Stomach smooth muscle (tissue), 2 donors: ENCODE measurements at regions not wholly inside any gene's neighbourhood (a gene's known extent, or its start where the extent isn't known, plus 50 kb on each side); places are given as distances from the start of the nearest gene placed in this dataset.
"Not testable (repeated sequence)": the region's sequence is repeated elsewhere in the genome, so short reads cannot be mapped to it uniquely, and the experiment has no call there.

ENCODE experiments used
- H3K27ac ChIP-seq: one replicate; pipeline ENCODE4 v1.7.0; 2013; ENCODE audit warnings: mild to moderate bottlenecking, low read length, inconsistent platforms
- H3K27me3 ChIP-seq, 2 donors: one replicate each; pipeline ENCODE4 v1.7.0; 2013; ENCODE audit warnings: low read length in 2 of 2; ENCODE audit not compliant: insufficient read depth in 2 of 2, control insufficient read depth in 1 of 2
- H3K36me3 ChIP-seq, 2 donors: one replicate each; pipeline ENCODE4 v1.7.0; 2013; ENCODE audit warnings: low read length in 2 of 2; ENCODE audit not compliant: control insufficient read depth in 2 of 2, insufficient read depth in 2 of 2
- H3K4me1 ChIP-seq: one replicate; pipeline ENCODE4 v1.7.0; 2013; ENCODE audit warnings: low read length; ENCODE audit not compliant: control insufficient read depth, insufficient read depth
- H3K4me3 ChIP-seq, 2 donors: one replicate each; pipeline ENCODE4 v1.7.0; 2013; ENCODE audit warnings: low read length in 2 of 2
- H3K9ac ChIP-seq, 2 donors: one replicate each; pipeline ENCODE4 v1.7.0; 2013; ENCODE audit warnings: low read length in 2 of 2, mild to moderate bottlenecking in 1 of 2
- H3K9me3 ChIP-seq, 2 donors: one replicate each; pipeline ENCODE4 v1.7.0; 2013; ENCODE audit warnings: low read length in 2 of 2; ENCODE audit not compliant: control insufficient read depth in 2 of 2
- donor health status: healthy.
- donor health status: Pancreatic carcinoma.

DNA sequence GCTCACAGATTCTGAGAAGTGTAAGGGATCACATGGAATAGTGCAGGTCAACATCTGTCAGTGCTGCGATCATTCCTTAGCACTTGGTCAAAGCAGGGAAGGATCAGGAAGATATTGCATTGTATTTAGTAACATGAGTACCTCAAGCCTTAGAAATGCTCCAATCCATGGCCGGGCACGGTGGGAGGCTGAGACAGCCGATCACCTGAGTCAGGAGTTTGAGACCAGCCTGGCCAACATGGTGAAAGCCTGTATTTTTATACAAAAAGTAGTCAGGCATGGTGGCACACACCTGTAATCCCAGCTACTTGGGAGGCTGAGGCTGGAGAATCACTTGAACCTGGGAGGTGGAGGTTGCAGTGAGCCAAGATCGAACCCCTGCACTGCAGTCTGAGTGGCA lies 112.5 kb downstream of the CRYBB2 start:
- not testable (repeated sequence) for H3K9ac ChIP-seq, H3K27ac ChIP-seq, H3K4me1 ChIP-seq, H3K27me3 ChIP-seq, H3K36me3 ChIP-seq, H3K4me3 ChIP-seq
- peaks cover 0 to 21% of the 10 kb centered on the region in 2 donors for H3K9me3 ChIP-seq

DNA sequence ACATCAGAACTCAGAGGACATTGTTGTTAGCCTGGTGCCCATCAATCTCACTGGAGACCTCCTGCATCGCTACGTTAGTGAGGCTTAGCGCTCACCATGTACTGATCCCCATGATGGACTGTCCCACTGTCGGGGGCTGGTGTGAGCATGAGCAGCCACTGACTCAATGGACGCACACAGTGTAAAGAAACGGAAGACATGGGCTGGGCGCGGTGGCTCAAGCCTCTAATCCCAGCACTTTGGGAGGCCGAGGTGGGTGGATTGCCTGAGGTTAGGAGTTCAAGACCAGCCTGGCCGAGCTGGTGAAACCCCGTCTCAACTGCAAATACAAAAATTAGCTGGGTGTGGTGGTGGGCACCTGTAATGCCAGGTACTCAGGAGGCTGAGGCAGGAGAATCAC lies 112.9 kb downstream of the CRYBB2 start:
- Histone ChIP-seq H3K4me3 (no peak overlapping the region), H3K4me1 (no peaks in the 10 kb centered on the region)

DNA sequence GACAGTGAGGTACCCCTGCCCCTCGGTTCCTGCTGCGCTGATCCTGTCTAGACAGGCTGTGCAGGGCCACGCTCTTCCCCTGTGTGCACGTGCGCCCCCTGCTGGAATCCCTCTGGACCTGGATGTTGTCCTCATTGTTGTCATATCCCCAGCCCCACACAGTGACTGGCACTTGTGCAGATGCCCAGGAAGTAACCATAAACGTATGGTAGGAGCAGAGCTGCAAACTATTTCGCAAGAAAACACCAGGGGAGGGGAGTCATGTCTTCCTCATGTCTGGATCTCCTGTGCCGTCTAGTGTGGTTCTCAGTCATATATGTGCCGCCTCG lies 114.7 kb downstream of the CRYBB2 start:
- H3K36me3 ChIP-seq, result no peaks in the 10 kb centered on the region
- no peak overlapping the region for H3K27ac ChIP-seq

More for the DNA sequence above, 112.9 kb downstream of the CRYBB2 start:
- H3K27me3 ChIP-seq, result no peaks in the 10 kb centered on the region
- H3K27ac ChIP-seq, result no peak overlapping the region
- no peak overlapping the region for H3K9ac ChIP-seq
- H3K36me3 ChIP-seq, result no peaks in the 10 kb centered on the region
- H3K9me3 ChIP-seq, result peaks cover 2 to 21% of the 10 kb centered on the region in 2 donors

DNA sequence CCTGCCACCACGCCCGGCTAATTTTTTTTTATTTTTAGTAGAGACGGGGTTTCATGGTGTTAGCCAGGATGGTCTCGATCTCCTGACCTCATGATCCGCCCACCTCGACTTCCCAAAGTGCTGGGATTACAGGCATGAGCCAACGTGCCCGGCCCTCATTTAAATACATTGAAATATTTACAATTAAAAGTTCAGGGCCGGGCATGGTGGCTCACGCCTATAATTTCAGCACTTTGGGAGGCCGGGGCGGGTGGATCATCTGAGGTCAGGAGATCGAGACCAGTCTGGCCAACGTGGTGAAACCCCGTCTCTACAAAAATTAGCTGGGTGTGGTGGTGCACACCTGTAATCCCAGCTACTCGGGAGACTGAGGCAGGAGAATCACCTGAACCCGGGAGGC lies 115.2 kb downstream of the CRYBB2 start:
- not testable (repeated sequence) for H3K4me1 ChIP-seq, H3K27ac ChIP-seq, H3K9ac ChIP-seq, H3K4me3 ChIP-seq, H3K36me3 ChIP-seq, H3K27me3 ChIP-seq
- peaks cover 3 to 37% of the 10 kb centered on the region in 2 donors for H3K9me3 ChIP-seq

More for the DNA sequence above, 114.7 kb downstream of the CRYBB2 start:
- peaks cover 3 to 35% of the 10 kb centered on the region in 2 donors for H3K9me3 ChIP-seq
- no peak overlapping the region for H3K4me3 ChIP-seq
- no peaks in the 10 kb centered on the region for H3K27me3 ChIP-seq
- no peak overlapping the region for H3K9ac ChIP-seq
- H3K4me1 ChIP-seq, result no peaks in the 10 kb centered on the region

DNA sequence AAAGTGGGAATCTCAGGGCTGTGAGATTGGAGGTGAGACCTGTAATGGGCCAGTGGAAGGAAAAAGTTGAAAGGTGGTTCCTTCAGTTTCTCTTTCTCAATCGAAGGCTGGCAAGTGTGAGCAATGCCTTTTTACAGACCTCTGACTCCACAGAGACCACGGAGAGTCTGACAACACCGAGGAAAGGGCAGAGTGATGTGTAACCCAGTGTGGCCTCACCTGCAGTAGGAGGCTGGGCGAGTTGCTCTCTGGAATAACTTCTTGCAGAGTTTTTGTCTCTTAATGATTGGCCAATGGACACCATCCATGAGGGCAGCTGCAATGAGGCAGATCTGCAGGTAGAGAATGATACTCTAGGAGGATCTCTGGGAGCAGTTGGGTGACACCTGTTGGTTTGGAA lies 115.8 kb downstream of the CRYBB2 start:
- H3K9me3 ChIP-seq, result peaks cover 3 to 40% of the 10 kb centered on the region in 2 donors
- H3K4me3 ChIP-seq, H3K4me1 ChIP-seq, H3K9ac ChIP-seq, H3K36me3 ChIP-seq, H3K27me3 ChIP-seq, H3K27ac ChIP-seq: not testable (repeated sequence)

DNA sequence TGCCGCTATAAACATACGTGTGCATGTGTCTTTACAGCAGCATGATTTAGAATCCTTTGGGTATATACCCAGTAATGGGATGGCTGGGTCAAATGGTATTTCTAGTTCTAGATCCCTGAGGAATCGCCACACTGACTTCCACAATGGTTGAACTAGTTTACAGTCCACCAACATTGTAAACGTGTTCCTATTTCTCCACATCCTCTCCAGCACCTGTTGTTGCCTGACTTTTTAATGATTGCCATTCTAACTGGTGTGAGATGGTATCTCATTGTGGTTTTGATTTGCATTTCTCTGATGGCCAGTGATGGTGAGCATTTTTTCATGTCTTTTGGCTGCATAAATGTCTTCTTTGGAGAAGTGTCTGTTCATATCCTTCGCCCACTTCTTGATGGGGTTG lies 121.1 kb downstream of the CRYBB2 start:
- H3K9ac ChIP-seq, H3K27me3 ChIP-seq, H3K4me3 ChIP-seq, H3K36me3 ChIP-seq, H3K27ac ChIP-seq, H3K4me1 ChIP-seq: not testable (repeated sequence)
- peaks cover 3 to 29% of the 10 kb centered on the region in 2 donors for H3K9me3 ChIP-seq

DNA sequence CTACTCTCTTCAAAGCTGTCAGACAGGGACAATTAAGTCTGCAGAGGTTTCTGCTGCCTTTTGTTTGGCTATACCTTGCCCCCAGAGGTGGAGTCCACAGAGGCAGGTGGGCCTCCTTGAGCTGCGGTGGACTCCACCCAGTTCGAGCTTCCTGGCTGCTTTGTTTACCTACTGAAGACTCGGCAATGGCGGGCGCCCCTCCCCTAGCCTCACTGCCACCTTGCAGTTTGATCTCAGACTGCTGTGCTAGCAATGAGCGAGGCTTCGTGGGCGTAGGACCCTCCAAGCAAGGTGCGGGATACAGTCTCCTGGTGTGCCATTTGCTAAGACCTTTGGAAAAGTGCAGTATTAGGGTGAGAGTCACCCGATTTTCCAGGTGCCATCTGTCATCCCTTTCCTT lies 124.9 kb downstream of the CRYBB2 start:
- not testable (repeated sequence) for H3K9me3 ChIP-seq

DNA sequence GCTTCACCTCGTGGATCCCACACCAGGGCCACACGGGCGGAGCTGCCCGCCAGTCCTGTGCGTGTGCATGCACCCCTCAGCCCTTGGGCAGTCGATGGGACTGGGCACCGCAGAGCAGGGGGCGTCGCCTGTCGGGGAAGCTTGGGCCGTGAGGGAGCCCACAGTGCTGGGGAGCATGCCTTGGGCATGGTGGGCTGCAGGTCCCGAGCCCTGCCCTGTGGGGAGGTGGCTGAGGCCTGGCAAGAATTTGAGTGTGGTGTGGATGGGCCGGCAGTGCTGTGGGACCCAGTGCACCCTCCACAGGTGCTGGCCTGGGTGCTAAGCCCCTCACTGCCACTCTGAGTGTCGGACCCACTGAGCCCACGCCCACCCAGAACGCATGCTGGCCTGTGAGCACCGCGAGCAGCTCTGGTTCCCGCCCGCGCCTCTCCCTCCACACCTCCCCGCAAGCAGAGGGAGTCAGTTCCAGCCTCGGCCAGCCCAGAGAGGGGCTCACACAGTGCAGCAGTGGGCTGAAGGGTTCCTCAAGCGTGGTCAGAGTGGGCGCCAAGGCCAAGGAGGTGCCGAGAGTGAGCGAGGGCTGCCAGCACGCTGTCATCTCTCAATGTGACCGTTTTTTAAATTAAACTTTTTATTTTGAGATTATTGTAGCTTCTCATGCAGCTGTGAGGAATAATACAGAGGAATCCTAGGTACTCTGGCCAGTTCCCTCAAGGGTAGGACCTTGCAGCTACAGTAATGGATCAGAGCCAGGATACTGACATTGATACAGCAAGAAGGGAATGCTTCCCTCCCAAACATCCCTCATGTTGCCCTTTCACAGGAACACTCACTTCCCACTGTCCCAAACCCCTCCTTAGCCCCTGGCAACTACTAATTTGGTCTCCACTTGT lies 127.7 kb downstream of the CRYBB2 start:
- Histone ChIP-seq H3K4me3 (no peak overlapping the region), H3K9ac (no peak overlapping the region), H3K27me3 (no peaks in the 10 kb centered on the region), H3K27ac (no peak overlapping the region), H3K4me1 (no peaks in the 10 kb centered on the region), H3K9me3 (no peaks in the 10 kb centered on the region), H3K36me3 (peaks cover 13 to 18% of the 10 kb centered on the region in 2 donors)

More for the DNA sequence above, 124.9 kb downstream of the CRYBB2 start:
- not testable (repeated sequence) for H3K27me3 ChIP-seq, H3K4me3 ChIP-seq, H3K36me3 ChIP-seq, H3K9ac ChIP-seq, H3K4me1 ChIP-seq, H3K27ac ChIP-seq

DNA sequence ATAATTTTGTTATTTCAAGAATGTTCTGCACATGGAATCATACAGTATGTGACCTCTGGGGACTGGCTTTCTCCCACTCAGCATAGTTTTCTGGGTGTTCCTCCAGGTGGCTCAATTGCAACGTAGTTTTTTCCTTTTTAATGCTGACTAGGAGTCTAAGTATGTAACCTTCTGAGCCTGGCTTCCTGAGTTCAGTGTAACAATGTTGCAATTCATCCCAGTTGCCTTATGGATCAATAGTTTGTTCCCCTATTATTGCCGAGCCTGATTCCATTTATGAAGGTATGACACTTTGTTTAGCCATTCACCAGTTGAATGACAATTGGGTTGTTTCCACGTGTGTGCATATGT lies 128.3 kb downstream of the CRYBB2 start:
- no peak overlapping the region for H3K4me3 ChIP-seq
- H3K27me3 ChIP-seq, result no peaks in the 10 kb centered on the region
- H3K9ac ChIP-seq, result no peak overlapping the region
- no peaks in the 10 kb centered on the region for H3K4me1 ChIP-seq
- H3K27ac ChIP-seq, result no peak overlapping the region
- no peaks in the 10 kb centered on the region for H3K9me3 ChIP-seq
- H3K36me3 ChIP-seq, result peaks cover 17 to 24% of the 10 kb centered on the region in 2 donors

DNA sequence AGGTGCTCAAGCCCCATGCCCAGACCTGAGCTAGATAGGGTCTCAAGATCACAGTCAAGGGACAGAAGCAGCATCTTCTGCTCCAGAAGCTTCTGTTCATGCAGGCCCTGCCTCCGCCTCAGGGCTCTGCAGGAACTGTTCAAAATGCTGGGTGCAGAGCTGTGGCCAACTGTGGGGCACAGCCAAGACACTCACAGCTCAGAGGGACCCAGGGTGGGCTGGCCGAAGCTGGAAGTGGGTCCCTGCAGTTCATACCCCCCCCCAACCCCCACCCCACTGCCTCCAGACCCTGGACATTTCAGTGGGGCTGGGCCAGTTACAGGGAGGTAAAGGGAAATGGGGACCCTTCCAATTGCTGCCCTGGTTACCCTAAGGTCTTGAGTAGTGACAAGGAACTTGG lies 129.0 kb downstream of the CRYBB2 start:
- Histone ChIP-seq H3K9ac (no peak overlapping the region), H3K27me3 (no peaks in the 10 kb centered on the region), H3K36me3 (peaks cover 19 to 24% of the 10 kb centered on the region in 2 donors), H3K9me3 (no peaks in the 10 kb centered on the region), H3K4me1 (no peaks in the 10 kb centered on the region), H3K4me3 (no peak overlapping the region), H3K27ac (no peak overlapping the region)

DNA sequence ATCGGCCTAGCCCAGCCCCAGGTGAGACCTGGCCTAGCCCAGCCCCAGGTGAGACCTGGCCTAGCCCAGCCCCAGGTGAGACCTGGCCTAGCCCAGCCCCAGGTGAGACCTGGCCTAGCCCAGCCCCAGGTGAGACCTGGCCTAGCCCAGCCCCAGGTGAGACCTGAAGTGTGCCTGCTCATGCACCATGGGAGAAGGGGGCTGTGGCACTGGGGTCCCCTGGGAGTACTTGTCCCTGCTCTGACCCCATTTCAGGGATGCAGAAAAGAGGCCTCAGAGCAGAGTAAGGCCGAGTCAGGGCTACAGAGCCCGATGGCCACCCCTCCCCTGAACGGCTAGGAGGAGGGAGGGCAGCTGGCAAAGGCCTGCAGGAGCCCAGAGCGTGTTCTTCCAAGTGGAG lies 129.6 kb downstream of the CRYBB2 start:
- H3K4me3 ChIP-seq, H3K4me1 ChIP-seq, H3K9me3 ChIP-seq, H3K27ac ChIP-seq, H3K27me3 ChIP-seq, H3K9ac ChIP-seq: not testable (repeated sequence)
- peaks cover 25 to 30% of the 10 kb centered on the region in 2 donors for H3K36me3 ChIP-seq
